NCI-H524 (cell line): ENCODE measurements at regions not wholly inside any gene's neighbourhood (a gene's known extent, or its start where the extent isn't known, plus 50 kb on each side); places are given as distances from the start of the nearest gene placed in this dataset.
A peak's percentile ranks its signal among the peaks of the same experiment; 100 is the strongest.
"Not testable (repeated sequence)": the region's sequence is repeated elsewhere in the genome, so short reads cannot be mapped to it uniquely, and the experiment has no call there.

Experiments
- DNase-seq, 2 experiments: peaks; one replicate each; lab custom pipeline; 2025; lab: John Stamatoyannopoulos, UW

GRCh38 chr4:52372747-52373146 lies 286.4 kb downstream of the USP46 start:
- no peak for DNase-seq

GRCh38 chr4:52373650-52374049 lies 285.5 kb downstream of the USP46 start:
- no peak for DNase-seq

- DNase-seq = no peak
These were observed 284.2 kb downstream of the USP46 start for GRCh38 chr4:52374877-52375276.

- DNase-seq = peak; percentile 41 to 45
These were observed 282.9 kb downstream of the USP46 start for GRCh38 chr4:52376132-52376704.

- no peak for DNase-seq
These were observed 281.5 kb downstream of the USP46 start for GRCh38 chr4:52377563-52377962.

GRCh38 chr4:52407545-52407944 lies 251.6 kb downstream of the USP46 start:
- DNase-seq = peak in 1 of 2 experiments; percentile 51

- DNase-seq = no peak
These were observed 251.1 kb downstream of the USP46 start for GRCh38 chr4:52408032-52408431.

- no peak for DNase-seq
These were observed 250.6 kb downstream of the USP46 start for GRCh38 chr4:52408471-52408870.

- DNase-seq = not testable (repeated sequence)
These were observed 249.3 kb downstream of the USP46 start for GRCh38 chr4:52409766-52410165.

GRCh38 chr4:52410971-52411370 lies 248.1 kb downstream of the USP46 start:
- DNase-seq = no peak

- no peak for DNase-seq
These were observed 238.8 kb downstream of the USP46 start for GRCh38 chr4:52420330-52420729.

GRCh38 chr4:52421811-52422213 lies 237.3 kb downstream of the USP46 start:
- DNase-seq = no peak

- no peak for DNase-seq
These were observed 235.1 kb downstream of the USP46 start for GRCh38 chr4:52423967-52424366.

- DNase-seq = no peak
These were observed 233.3 kb downstream of the USP46 start for GRCh38 chr4:52425751-52426326.

- no peak for DNase-seq
These were observed 227.7 kb downstream of the USP46 start for GRCh38 chr4:52431410-52431809.

GRCh38 chr4:52431869-52432268 lies 227.2 kb downstream of the USP46 start:
- no peak for DNase-seq

GRCh38 chr4:52442524-52442923 lies 216.6 kb downstream of the USP46 start:
- DNase-seq = not testable (repeated sequence)

- DNase-seq = no peak
These were observed 186.7 kb downstream of the USP46 start for GRCh38 chr4:52472444-52472843.

- DNase-seq = no peak
These were observed 181.8 kb downstream of the USP46 start for GRCh38 chr4:52477191-52477780.

- no peak for DNase-seq
These were observed 175.8 kb downstream of the USP46 start for GRCh38 chr4:52483186-52483890.

GRCh38 chr4:52507774-52508173 lies 151.3 kb downstream of the USP46 start:
- DNase-seq = no peak

GRCh38 chr4:52510939-52511565 lies 148.0 kb downstream of the USP46 start:
- DNase-seq = no peak

- DNase-seq = no peak
These were observed 147.3 kb downstream of the USP46 start for GRCh38 chr4:52511825-52512224.
